ENCODE measurements at regions not wholly inside any gene's neighbourhood (a gene's known extent, or its start where the extent isn't known, plus 50 kb on each side); places are given as distances from the start of the nearest gene placed in this dataset.

DNA sequence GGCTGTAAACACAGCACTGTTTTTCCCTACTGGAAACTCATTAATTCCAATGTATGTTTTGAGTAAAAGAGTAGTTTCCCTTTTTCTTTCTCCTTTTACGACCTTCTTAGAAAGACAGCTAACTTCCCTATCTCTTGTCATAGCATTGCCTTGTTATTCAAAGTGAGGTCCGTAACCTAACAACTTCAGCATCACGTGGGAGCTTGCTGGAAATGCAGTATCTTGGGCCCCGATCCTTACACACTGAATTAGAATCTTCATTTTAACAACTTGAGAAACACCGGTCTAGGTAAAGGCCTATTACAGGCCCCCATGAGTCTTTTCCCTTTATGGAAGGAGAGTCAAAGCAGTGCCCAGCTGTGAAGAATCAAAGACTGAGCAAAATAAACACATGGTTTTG lies 230.7 kb upstream of the PRKD1 start:
- H3K27ac ChIP-seq (ENCODE audit: low read depth, low read length) = no peak overlapping the region
- peaks cover 6% of the 10 kb centered on the region for H3K4me1 ChIP-seq (ENCODE audit: insufficient read depth, low read length)
- H3K27me3 ChIP-seq (ENCODE audit: insufficient read depth, low read length) = no peaks in the 10 kb centered on the region
- H3K36me3 ChIP-seq (ENCODE audit: insufficient read depth, low read length) = no peaks in the 10 kb centered on the region
- no peaks in the 10 kb centered on the region for H3K9me3 ChIP-seq (ENCODE audit: insufficient read depth, low read depth, low read length)
- 42% methylated on average over 5 of the region's 5 CpGs for whole genome bisulfite sequencing
- no peak overlapping the region for H3K4me3 ChIP-seq (ENCODE audit: low read length)
- H3K9ac ChIP-seq (ENCODE audit: low read depth, low read length) = no peak overlapping the region

- no peaks in the 10 kb centered on the region for H3K27me3 ChIP-seq (ENCODE audit: insufficient read depth, low read length)
- H3K4me3 ChIP-seq (ENCODE audit: low read length) = no peak overlapping the region
- no peak overlapping the region for H3K27ac ChIP-seq (ENCODE audit: low read depth, low read length)
- 93% methylated on average over 2 of the region's 2 CpGs for WGBS
- H3K9ac ChIP-seq (ENCODE audit: low read depth, low read length) = no peak overlapping the region
- H3K4me1 ChIP-seq (ENCODE audit: insufficient read depth, low read length) = peaks cover 6% of the 10 kb centered on the region
- no peaks in the 10 kb centered on the region for H3K9me3 ChIP-seq (ENCODE audit: insufficient read depth, low read depth, low read length)
- no peaks in the 10 kb centered on the region for H3K36me3 ChIP-seq (ENCODE audit: insufficient read depth, low read length)
Measured at GRCh38 chr14:30159374-30159773, 231.7 kb upstream of the PRKD1 start.

DNA sequence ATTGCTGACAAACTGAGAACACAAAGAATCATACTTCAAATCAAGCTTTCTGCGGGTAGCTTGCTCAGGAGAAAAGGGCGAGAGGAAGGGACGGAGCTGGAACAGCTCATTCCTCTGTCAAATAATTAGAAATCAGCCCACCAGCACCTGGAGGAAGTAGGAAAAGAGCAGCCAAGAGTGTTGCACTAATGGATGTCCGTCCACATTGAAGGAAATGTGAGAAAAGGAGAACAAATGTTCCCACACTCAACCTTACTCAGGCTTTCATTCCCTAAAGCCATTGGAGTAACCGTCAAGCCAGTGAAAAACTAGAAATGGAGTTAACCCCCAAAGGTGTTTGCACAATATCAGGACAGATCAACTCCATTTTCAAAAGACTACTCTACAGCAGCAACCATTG lies 233.0 kb upstream of the PRKD1 start:
- 90% methylated on average over 3 of the region's 5 CpGs for WGBS
- Histone ChIP-seq H3K4me1 (ENCODE audit: insufficient read depth, low read length) (peaks cover 6% of the 10 kb centered on the region), H3K27ac (ENCODE audit: low read depth, low read length) (no peak overlapping the region), H3K27me3 (ENCODE audit: insufficient read depth, low read length) (no peaks in the 10 kb centered on the region), H3K4me3 (ENCODE audit: low read length) (no peak overlapping the region), H3K36me3 (ENCODE audit: insufficient read depth, low read length) (no peaks in the 10 kb centered on the region), H3K9ac (ENCODE audit: low read depth, low read length) (no peak overlapping the region), H3K9me3 (ENCODE audit: insufficient read depth, low read depth, low read length) (no peaks in the 10 kb centered on the region)

- WGBS = 82% methylated on average over 1 of the region's 1 CpG
- no peaks in the 10 kb centered on the region for H3K9me3 ChIP-seq (ENCODE audit: insufficient read depth, low read depth, low read length)
Measured at GRCh38 chr14:30162066-30162465, 234.4 kb upstream of the PRKD1 start.

GRCh38 chr14:30165255-30165654 lies 237.6 kb upstream of the PRKD1 start:
- Histone ChIP-seq H3K9me3 (ENCODE audit: insufficient read depth, low read depth, low read length) (peaks cover 12% of the 10 kb centered on the region; the same call in 1 of the 2 replicates), H3K27ac (ENCODE audit: low read depth, low read length) (no peak overlapping the region), H3K36me3 (ENCODE audit: insufficient read depth, low read length) (no peaks in the 10 kb centered on the region), H3K4me3 (ENCODE audit: low read length) (no peak overlapping the region), H3K9ac (ENCODE audit: low read depth, low read length) (no peak overlapping the region), H3K4me1 (ENCODE audit: insufficient read depth, low read length) (no peaks in the 10 kb centered on the region), H3K27me3 (ENCODE audit: insufficient read depth, low read length) (no peaks in the 10 kb centered on the region)
- 97% methylated on average over 2 of the region's 2 CpGs for WGBS

More at GRCh38 chr14:30162066-30162465, 234.4 kb upstream of the PRKD1 start:
- no peaks in the 10 kb centered on the region for H3K27me3 ChIP-seq (ENCODE audit: insufficient read depth, low read length)
- H3K36me3 ChIP-seq (ENCODE audit: insufficient read depth, low read length) = no peaks in the 10 kb centered on the region
- H3K27ac ChIP-seq (ENCODE audit: low read depth, low read length) = no peak overlapping the region
- H3K4me3 ChIP-seq (ENCODE audit: low read length) = no peak overlapping the region
- peaks cover 6% of the 10 kb centered on the region for H3K4me1 ChIP-seq (ENCODE audit: insufficient read depth, low read length)
- H3K9ac ChIP-seq (ENCODE audit: low read depth, low read length) = no peak overlapping the region

GRCh38 chr14:30177781-30178180 lies 250.1 kb upstream of the PRKD1 start:
- no peak overlapping the region for H3K4me3 ChIP-seq (ENCODE audit: low read length)
- H3K4me1 ChIP-seq (ENCODE audit: insufficient read depth, low read length) = no peaks in the 10 kb centered on the region
- no peaks in the 10 kb centered on the region for H3K36me3 ChIP-seq (ENCODE audit: insufficient read depth, low read length)
- 100% methylated on average over 1 of the region's 1 CpG for WGBS
- H3K9ac ChIP-seq (ENCODE audit: low read depth, low read length) = no peak overlapping the region
- no peaks in the 10 kb centered on the region for H3K27me3 ChIP-seq (ENCODE audit: insufficient read depth, low read length)
- H3K27ac ChIP-seq (ENCODE audit: low read depth, low read length) = no peak overlapping the region
- no peaks in the 10 kb centered on the region for H3K9me3 ChIP-seq (ENCODE audit: insufficient read depth, low read depth, low read length)

GRCh38 chr14:30179381-30180130 lies 251.9 kb upstream of the PRKD1 start:
- Histone ChIP-seq H3K9ac (ENCODE audit: low read depth, low read length) (no peak overlapping the region), H3K27ac (ENCODE audit: low read depth, low read length) (no peak overlapping the region), H3K4me3 (ENCODE audit: low read length) (no peak overlapping the region), H3K9me3 (ENCODE audit: insufficient read depth, low read depth, low read length) (no peaks in the 10 kb centered on the region), H3K4me1 (ENCODE audit: insufficient read depth, low read length) (no peaks in the 10 kb centered on the region), H3K36me3 (ENCODE audit: insufficient read depth, low read length) (no peaks in the 10 kb centered on the region), H3K27me3 (ENCODE audit: insufficient read depth, low read length) (no peaks in the 10 kb centered on the region)
- WGBS = 96% methylated on average over 3 of the region's 4 CpGs

GRCh38 chr14:30180219-30180618 lies 252.6 kb upstream of the PRKD1 start:
- Histone ChIP-seq H3K27ac (ENCODE audit: low read depth, low read length) (no peak overlapping the region), H3K9me3 (ENCODE audit: insufficient read depth, low read depth, low read length) (no peaks in the 10 kb centered on the region), H3K9ac (ENCODE audit: low read depth, low read length) (no peak overlapping the region), H3K27me3 (ENCODE audit: insufficient read depth, low read length) (no peaks in the 10 kb centered on the region), H3K4me3 (ENCODE audit: low read length) (no peak overlapping the region), H3K4me1 (ENCODE audit: insufficient read depth, low read length) (no peaks in the 10 kb centered on the region), H3K36me3 (ENCODE audit: insufficient read depth, low read length) (no peaks in the 10 kb centered on the region)
- 48% methylated on average over 2 of the region's 2 CpGs for WGBS

DNA sequence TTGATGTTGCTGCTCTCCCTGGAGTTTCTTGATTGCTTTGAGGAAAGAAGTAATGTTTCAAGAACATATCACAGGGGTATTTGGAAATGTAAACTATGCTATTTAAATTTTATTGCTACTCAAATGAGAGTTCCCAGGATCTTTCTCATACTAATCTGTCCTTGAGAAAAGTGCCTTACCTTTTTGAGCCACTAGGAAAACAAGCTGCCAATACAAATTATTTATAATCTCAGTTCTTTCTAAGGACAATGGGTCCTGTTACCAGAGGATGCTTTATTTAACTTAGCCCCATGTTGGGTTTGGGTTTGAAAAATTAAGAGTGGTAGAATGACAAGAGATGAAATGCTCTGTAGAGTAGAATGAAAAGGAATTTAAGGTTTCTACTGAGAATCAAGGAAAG lies 258.2 kb upstream of the PRKD1 start:
- H3K4me1 ChIP-seq (ENCODE audit: insufficient read depth, low read length) = peaks cover 8% of the 10 kb centered on the region; the same call in 1 of the 2 replicates
- no peak overlapping the region for H3K4me3 ChIP-seq (ENCODE audit: low read length)
- H3K9me3 ChIP-seq (ENCODE audit: insufficient read depth, low read depth, low read length) = no peaks in the 10 kb centered on the region
- H3K36me3 ChIP-seq (ENCODE audit: insufficient read depth, low read length) = no peaks in the 10 kb centered on the region
- H3K27me3 ChIP-seq (ENCODE audit: insufficient read depth, low read length) = no peaks in the 10 kb centered on the region
- no peak overlapping the region for H3K27ac ChIP-seq (ENCODE audit: low read depth, low read length)
- no peak overlapping the region for H3K9ac ChIP-seq (ENCODE audit: low read depth, low read length)

- Histone ChIP-seq H3K9me3 (ENCODE audit: insufficient read depth, low read depth, low read length) (no peaks in the 10 kb centered on the region), H3K4me1 (ENCODE audit: insufficient read depth, low read length) (peaks cover 16% of the 10 kb centered on the region), H3K9ac (ENCODE audit: low read depth, low read length) (no peak overlapping the region), H3K36me3 (ENCODE audit: insufficient read depth, low read length) (no peaks in the 10 kb centered on the region), H3K27ac (ENCODE audit: low read depth, low read length) (no peak overlapping the region), H3K27me3 (ENCODE audit: insufficient read depth, low read length) (no peaks in the 10 kb centered on the region), H3K4me3 (ENCODE audit: low read length) (no peak overlapping the region)
- 100% methylated on average over 1 of the region's 2 CpGs for WGBS
Measured at GRCh38 chr14:30191639-30192279, 264.1 kb upstream of the PRKD1 start.

- Histone ChIP-seq H3K36me3 (ENCODE audit: insufficient read depth, low read length) (no peaks in the 10 kb centered on the region), H3K27ac (ENCODE audit: low read depth, low read length) (no peak overlapping the region), H3K9ac (ENCODE audit: low read depth, low read length) (no peak overlapping the region), H3K4me1 (ENCODE audit: insufficient read depth, low read length) (peaks cover 16% of the 10 kb centered on the region), H3K27me3 (ENCODE audit: insufficient read depth, low read length) (no peaks in the 10 kb centered on the region), H3K4me3 (ENCODE audit: low read length) (no peak overlapping the region), H3K9me3 (ENCODE audit: insufficient read depth, low read depth, low read length) (peaks cover 2% of the 10 kb centered on the region; the same call in 1 of the 2 replicates)
- WGBS = 95% methylated on average over 4 of the region's 4 CpGs
Measured at GRCh38 chr14:30193101-30193500, 265.5 kb upstream of the PRKD1 start.
